GM21825 (cell line): ENCODE measurements at regions not wholly inside any gene's neighbourhood (a gene's known extent, or its start where the extent isn't known, plus 50 kb on each side); places are given as distances from the start of the nearest gene placed in this dataset.

Experiments
- ATAC-seq: cut with Tn5 transposase; IDR thresholded peaks from one replicate; pipeline ENCODE4 v1.9.1; 2021; ENCODE audit warnings: mild to moderate bottlenecking, moderate library complexity; ENCODE audit not compliant: unreplicated experiment

- ATAC-seq = no peak
Measured at GRCh38 chr12:114767906-114768722, 84.1 kb upstream of the TBX3 start.

GRCh38 chr12:114767084-114767760, 83.2 kb upstream of the TBX3 start:
- no peak for ATAC-seq

- no peak for ATAC-seq
Measured at GRCh38 chr12:114765960-114766691, 82.2 kb upstream of the TBX3 start.

- no peak for ATAC-seq
Measured at GRCh38 chr12:114764510-114764909, 80.5 kb upstream of the TBX3 start.

- ATAC-seq = no peak
Measured at GRCh38 chr12:114762490-114763110, 78.6 kb upstream of the TBX3 start.

- ATAC-seq = no peak
Measured at GRCh38 chr12:114760151-114760877, 76.3 kb upstream of the TBX3 start.

- ATAC-seq = no peak
Measured at GRCh38 chr12:114759635-114760034, 75.7 kb upstream of the TBX3 start.

- no peak for ATAC-seq
Measured at GRCh38 chr12:114757684-114758325, 73.8 kb upstream of the TBX3 start.

GRCh38 chr12:114752217-114752616, 68.2 kb upstream of the TBX3 start:
- no peak for ATAC-seq

- no peak for ATAC-seq
Measured at GRCh38 chr12:114751712-114752111, 67.7 kb upstream of the TBX3 start.

- ATAC-seq = no peak
Measured at GRCh38 chr12:114750917-114751316, 66.9 kb upstream of the TBX3 start.

- ATAC-seq = no peak
Measured at GRCh38 chr12:114749065-114749464, 65.1 kb upstream of the TBX3 start.

GRCh38 chr12:114747012-114747858, 63.3 kb upstream of the TBX3 start:
- no peak for ATAC-seq

GRCh38 chr12:114746297-114747011, 62.5 kb upstream of the TBX3 start:
- no peak for ATAC-seq

GRCh38 chr12:114744691-114745090, 60.7 kb upstream of the TBX3 start:
- no peak for ATAC-seq

- no peak for ATAC-seq
Measured at GRCh38 chr12:114744285-114744684, 60.3 kb upstream of the TBX3 start.

- ATAC-seq = no peak
Measured at GRCh38 chr12:114743799-114744198, 59.8 kb upstream of the TBX3 start.

- no peak for ATAC-seq
Measured at GRCh38 chr12:114743289-114743688, 59.3 kb upstream of the TBX3 start.

- no peak for ATAC-seq
Measured at GRCh38 chr12:114742363-114742762, 58.4 kb upstream of the TBX3 start.
